ENCODE measurements at regions not wholly inside any gene's neighbourhood (a gene's known extent, or its start where the extent isn't known, plus 50 kb on each side); places are given as distances from the start of the nearest gene placed in this dataset.

DNA sequence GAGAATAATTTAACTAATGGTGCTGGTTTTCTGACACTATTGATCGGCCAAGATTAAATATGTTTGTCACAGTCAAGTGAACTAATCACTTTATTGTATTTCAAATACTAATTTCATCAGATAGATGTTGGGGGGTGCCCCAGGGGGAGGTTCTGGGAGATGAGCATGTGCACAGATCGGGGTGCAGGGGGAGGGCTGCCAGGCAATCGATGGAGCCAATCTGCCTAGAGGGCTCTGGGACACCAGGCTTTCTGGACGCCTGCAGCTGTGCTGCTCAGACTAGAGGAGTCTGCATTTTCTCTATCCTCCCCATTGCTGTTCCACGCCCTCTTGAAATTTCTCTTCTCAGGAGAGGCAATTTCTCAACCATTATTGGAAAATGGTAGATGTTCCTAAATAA, 100.0 kb upstream of the ALDH1B1 start:
- DNase-seq (no peak), ATAC-seq (no peak)
- intact Hi-C loops (cut with DNase I) = loop anchor here in 1 of 2 donors (10.0 kb wide), 2 partner anchors 58 to 62 kb away; no protein-coding TSS in a partner anchor

DNA sequence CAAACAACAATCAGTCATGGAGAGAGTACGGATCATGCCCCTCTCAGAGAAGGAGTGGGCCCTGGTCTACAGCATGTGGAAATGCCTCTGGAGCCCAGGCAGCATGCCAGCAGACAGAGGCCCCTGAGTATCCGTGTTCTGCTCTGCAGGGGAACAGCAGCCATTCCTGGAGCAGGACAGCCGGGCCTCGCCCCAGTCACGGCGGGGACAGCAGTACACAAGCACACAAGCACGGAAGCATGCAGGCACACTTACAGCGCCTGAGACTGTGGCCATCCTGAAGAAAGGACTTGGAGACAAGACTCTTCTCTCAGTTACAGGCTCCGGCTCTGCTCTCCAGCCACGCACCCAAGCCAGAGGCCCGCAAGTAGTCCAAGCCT, 102.6 kb upstream of the ALDH1B1 start:
- ATAC-seq (no peak), DNase-seq (no peak)
- intact Hi-C loops (cut with DNase I) = loop anchor here in 1 of 2 donors (10.0 kb wide), 2 partner anchors 55 to 65 kb away; no protein-coding TSS in a partner anchor

DNA sequence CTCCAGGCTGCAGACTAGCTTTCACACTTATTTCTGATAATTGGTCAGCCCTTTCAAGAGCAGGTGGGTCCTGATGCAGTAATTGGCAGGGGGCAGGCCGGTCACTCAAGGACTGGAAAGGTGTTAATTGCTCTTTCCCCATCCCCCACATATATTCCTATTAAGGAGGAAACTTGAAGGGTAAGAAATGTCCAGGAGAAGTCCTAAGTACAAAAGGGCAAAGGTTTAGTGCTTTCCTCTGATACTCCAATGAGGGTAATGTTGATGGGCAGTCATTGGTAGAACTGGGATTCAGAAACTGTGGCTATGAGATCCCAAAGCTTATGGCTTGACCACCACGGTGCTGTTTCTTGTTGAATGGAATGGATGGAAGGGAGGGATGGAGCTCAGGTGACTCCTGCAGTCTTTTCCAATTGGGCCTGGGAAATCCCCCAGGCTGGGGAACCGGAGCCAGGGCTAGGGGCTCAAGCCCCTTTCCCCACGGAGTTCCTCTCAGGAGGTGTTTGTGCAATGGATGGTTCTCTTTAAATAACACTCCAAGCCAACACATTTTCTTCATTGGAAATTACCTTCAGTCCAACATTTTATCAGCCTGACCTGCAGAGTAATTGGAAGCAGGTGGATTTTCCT, 103.2 kb upstream of the ALDH1B1 start:
- intact Hi-C loops (cut with DNase I) = no loop called here
- DNase-seq (no peak), ATAC-seq (no peak)

DNA sequence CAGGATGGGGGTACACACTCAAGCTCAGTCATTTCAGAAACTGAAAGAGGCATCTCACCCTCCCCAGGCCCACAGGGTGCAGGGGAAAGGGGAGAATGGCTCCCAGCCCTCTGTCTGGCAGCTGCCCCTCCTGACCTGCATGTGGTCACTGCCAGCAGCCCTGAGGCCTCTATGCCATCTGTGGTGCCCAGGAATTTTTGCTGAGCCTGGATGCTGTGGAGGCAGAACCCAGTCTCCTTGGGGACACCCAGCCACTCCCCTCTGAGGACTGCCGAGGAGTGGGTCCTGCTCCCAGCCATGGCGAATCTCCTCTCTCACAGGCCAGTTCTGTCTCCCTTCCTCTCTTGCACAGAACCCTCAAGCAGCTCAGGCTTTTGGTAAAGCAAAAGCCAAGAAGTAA, 104.0 kb upstream of the ALDH1B1 start:
- ATAC-seq = no peak
- intact Hi-C loops (cut with DNase I) = no loop called here
- DNase-seq = no peak

DNA sequence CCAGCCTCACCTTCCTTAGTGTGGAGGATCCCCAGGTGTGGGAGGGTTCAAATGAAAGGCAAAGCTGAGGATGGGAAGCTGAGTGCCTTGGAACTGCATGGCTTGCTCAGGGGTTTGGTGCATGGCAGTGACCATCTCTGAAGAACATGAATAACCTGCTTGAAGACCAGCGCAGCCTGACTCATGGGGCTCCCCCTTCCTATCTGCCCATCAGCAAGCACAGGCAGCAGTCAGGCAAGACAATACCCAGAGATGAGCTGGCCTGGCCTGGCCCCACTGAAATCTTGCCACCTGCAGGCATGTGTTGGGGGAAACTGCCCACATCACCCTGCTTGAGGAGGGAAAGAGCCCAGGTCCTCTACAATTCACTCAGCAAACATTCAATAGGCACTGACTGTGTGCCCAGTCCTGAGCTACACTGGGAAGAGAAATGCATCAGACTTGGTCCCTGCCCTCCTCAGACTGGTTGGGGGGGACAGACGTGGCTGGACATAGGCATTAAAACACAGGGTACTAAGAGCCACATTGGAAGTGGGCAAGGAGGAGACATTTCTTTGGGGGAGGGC, 105.0 kb upstream of the ALDH1B1 start:
- DNase-seq = no peak
- ATAC-seq = no peak
- intact Hi-C loops (cut with DNase I) = no loop called here

DNA sequence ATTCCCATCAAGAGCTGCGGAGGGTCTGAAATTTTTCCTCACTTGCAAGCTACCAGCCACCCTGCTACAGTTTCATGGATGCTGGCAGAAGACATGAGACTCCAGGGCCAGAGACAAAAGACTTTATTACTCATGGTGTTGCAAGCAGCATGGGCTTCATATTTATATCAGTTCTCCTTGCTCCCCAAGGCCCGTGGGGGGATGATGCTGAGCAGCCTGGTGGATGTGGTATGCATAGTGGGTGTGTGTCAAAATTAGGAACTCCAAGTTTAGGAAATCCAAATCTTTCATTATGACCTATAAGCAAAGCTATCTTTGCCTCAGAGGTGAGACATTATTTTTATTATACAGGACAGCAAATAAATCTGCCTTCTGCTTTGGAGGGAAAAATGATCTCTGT, 105.7 kb upstream of the ALDH1B1 start:
- DNase-seq = no peak
- intact Hi-C loops (cut with DNase I) = no loop called here
- no peak for ATAC-seq

DNA sequence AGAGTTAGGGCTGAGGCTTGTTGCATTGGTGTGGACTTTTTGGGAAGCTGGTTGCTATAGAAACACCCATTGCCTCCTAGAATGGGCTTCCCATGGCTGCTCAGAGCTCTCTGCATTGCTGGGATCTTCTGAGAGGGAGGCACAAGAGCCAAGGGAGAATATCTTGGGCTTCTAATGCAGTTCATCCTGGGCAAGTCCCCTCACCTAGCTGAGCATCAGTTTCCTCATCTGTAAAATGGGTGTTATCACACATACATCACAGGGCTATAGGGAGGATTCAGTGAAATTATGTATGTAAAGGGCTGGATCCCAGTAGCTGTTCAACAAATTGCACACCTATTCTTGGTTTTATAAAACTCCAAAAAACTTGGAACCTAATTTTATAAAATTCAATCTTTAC, 106.1 kb upstream of the ALDH1B1 start:
- ATAC-seq = no peak
- no peak for DNase-seq
- intact Hi-C loops (cut with DNase I) = no loop called here

DNA sequence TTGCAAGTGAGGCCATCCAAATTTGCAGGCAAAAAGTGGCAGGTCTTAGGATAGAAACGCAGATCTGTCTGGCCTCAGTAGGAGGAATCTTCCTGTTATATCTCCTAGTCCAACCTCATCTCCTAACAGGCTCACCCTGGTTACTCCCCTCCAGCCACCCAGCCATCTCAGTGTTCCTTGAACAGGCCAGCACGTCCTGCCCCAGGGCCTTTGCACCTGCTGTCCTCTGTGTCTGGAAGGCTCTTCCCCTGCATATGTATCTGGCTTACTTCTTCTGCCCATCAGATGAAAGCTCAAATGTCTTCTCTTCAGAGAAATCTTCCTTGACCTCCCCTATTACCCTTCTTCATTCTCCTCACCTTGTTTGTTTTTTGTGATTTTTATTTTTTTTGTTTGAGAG, 107.3 kb upstream of the ALDH1B1 start:
- intact Hi-C loops (cut with DNase I) = no loop called here

DNA sequence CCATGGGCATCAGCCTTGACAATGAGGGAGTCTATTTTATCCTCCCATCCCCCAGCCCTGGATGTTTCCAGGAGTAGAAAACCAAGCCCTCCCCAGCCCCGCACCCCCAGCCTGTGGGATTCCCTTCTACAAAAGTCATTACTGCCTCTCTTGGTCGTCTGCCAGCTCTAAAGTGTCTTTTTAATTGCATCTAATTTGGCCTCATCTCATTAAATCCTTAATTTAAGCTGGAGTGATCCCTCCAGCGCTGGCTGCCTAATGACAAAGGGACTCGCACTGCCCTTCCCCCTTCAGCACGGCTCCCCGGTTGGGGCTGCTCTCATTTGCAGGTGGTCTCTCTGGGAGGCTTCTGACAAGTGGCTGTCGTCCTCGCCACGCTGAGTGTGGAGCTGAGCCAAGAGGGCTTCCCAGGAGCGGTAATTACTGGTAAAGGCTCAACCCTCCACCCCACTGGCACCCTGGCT, 107.9 kb upstream of the ALDH1B1 start:
- ATAC-seq (no peak), DNase-seq (no peak)
- intact Hi-C loops (cut with DNase I) = no loop called here

More for the DNA sequence above, 107.3 kb upstream of the ALDH1B1 start:
- ATAC-seq (no peak), DNase-seq (no peak)

DNA sequence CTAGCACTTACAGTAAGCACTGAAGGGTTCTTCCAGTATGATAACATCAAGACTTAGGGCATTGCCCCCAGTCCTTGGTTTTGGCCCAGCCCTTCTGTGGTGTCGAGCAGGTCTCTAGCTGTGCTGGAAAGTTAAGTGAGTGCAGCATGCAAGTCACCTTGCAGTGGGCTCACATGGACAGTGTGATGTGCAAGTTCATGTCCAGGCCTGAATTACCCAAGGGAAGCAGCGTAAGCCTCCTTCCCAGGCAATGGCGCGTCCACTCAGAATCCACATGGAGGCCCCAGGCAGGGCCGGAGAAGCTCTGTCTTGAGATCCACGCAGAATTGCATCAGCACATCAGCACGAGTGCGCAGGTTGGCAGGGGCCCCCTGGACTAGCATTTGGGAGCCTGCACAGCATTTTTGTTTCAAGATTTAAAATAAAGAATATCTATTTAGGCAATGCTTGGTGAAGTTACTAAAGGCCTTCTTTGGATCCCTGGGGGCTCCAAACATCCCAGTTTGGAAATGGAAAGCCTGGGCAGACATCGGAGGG, 108.4 kb upstream of the ALDH1B1 start:
- intact Hi-C loops (cut with DNase I) = no loop called here
- DNase-seq (no peak), ATAC-seq (no peak)

DNA sequence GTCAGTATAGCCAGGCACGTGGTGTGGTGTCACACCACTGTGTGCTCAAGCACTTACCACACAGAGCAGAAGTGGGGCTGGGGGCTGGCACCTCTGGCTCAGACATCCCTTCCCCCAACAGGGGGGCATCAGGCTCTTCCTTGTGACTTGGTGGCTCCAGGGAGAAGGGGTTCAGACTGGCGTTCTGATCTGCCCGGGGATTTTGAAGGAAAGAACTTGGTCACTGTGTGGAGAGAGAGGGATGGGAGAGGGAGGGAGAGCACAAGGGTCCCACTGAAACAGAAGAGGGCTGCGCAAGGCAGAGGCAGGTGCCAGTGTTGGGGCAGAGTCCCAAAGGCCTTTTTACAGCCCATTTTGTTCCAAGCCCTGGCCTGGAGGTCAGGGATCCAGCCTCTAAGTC, 109.7 kb upstream of the ALDH1B1 start:
- intact Hi-C loops (cut with DNase I) = no loop called here
- no peak for ATAC-seq
- no peak for DNase-seq

DNA sequence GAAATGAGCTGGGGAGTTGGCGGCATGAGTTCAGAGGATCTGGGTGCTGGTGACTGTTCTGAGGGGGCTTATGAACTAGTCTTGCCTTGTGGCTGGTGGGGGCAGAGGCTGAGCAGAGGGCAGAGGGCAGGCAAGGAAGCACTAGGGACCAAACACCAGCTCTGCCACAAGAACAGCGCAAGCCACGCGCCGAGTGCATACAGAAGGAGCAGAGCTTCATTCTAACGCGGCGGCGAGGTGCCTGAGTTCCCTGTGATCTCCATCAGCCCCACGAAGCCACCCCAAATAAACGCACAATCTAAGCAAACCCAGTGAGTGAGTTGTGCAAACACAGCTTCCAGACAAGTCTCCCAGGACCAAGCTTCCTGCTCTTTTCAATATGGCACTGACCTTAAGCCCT, 110.6 kb upstream of the ALDH1B1 start:
- DNase-seq (no peak), ATAC-seq (no peak)
- intact Hi-C loops (cut with DNase I) = no loop called here

DNA sequence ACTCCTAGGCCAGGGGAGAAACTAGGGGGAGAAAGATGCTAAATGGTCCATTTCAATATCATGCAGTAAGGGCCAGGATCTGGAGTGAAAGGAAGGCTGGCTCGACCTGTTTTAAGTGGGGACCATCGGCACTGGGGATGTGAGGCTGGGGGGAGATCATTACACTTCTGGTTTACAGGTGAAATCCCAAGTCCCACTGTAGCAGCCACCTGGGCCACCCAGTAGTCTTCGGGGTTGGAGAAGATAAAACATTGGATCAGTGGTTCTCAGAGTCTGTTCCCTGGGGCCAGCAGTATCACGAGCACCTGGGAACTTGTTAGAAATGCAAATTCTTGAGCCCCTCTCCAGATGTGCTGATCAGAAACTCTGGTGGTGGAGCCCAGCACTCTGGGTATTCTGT, 111.3 kb upstream of the ALDH1B1 start:
- DNase-seq (no peak), ATAC-seq (no peak)
- intact Hi-C loops (cut with DNase I) = no loop called here

DNA sequence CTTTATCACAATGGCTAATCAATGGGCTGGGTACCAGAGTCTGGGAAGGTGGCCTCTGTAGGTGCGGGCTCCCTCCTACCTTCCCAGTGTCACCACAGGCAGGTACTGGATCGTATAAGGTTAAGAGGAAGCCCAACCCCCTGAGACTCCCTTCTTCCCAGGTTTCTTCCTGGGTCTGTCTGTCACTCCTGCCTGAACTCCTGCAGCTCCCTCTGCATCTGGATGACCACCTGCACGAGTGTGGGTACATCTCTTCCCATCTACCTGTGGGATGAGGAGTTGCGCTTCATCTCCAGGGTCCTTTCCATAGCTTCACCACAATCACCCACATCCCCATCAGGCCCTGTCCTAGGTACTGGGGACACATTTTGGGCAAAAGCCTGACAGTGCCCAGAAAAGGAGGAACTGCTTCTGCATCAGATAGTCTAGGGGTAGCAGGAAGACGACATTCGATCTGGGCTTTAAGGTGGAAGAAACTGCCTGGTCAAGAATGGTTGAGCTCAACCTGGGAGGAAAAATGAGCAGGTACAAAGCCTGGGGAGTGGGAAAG, 112.2 kb upstream of the ALDH1B1 start:
- DNase-seq (no peak), ATAC-seq (no peak)

DNA sequence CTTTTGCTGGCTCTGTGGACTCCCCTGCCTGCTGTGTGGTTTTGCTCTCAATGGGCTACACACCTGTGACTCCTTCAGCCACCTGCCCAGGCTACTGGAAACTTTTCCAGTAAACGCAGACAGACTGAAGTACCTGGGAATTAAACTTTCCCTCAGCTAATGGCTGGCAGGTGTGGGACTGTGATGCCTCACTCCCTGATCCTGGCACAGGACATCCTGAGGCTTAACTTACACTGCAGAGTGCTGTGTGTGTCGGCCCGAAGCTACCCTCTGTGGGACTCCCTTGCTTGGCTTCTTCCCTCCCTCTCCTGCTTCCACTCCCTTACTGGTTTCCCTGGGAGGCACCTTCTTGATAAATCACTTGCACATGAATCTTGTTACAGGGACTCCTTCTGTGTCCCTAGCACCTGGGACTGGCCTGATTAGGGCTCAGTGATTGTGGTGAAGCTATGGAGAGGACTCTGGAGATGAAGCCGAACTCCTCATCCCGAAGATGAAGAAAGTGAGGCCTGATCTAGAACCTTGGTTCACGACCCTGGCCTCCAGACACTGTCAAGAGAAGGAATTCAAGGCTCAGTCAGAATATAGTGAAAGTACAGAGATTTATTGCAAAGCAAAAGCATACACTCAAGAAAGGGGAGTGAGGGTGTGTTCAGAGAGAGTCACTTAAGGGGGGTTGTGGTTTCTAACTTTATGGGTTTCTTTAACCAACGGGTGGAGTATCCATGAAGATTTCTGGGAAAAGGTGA, 113.4 kb upstream of the ALDH1B1 start:
- DNase-seq (no peak), ATAC-seq (no peak)
- intact Hi-C loops (cut with DNase I) = no loop called here

More for the DNA sequence above, 112.2 kb upstream of the ALDH1B1 start:
- intact Hi-C loops (cut with DNase I) = no loop called here

DNA sequence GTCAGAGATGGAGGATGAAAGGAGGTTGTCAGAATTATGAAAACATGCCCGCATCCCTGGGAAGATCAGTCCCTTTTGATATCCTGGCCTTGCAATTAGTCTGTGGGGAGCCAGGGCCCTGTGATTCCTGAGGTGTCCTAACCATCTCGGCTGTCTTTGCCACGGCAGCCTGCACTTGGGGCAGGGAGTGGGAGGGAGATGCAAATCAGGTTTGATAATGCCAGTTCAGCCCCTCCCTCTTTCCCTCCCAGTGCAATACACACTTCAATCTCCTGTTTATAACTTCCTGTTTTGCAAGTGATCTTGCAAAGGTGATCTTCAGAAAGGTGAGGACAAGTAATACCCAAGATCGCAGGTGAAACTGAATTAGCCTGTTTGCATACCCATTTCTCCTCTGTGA, 114.0 kb upstream of the ALDH1B1 start:
- no peak for ATAC-seq
- intact Hi-C loops (cut with DNase I) = no loop called here
- no peak for DNase-seq

DNA sequence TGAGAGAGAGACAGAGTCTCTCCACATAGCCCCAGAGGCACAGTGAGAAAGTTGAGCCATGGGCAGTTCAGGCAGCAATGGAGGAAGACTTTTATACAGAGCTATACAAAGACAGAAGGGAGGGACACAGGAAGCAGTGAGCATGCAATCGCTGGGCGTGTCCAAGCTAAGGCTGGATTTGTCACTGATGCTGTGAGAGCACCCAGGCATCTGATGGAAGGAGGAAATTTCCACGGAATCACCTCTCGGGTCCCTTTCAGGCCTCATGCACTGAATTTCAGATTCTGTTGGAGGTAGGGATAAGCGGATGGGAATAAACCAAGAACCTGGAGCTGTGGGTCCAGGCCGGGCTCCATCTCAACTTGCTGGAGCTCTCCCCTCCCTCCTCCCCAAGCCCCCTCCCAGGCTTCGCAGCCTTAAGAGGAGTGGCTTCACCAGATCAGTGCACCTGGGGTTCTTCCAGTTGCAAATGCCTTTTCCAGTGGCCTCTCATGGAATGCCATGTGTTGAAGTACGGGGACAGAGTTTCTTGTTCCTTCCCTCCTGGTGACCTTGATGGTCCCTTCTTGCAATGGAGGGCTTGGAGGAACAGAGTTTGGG, 114.8 kb upstream of the ALDH1B1 start:
- intact Hi-C loops (cut with DNase I) = no loop called here
- ATAC-seq (no peak), DNase-seq (no peak)

DNA sequence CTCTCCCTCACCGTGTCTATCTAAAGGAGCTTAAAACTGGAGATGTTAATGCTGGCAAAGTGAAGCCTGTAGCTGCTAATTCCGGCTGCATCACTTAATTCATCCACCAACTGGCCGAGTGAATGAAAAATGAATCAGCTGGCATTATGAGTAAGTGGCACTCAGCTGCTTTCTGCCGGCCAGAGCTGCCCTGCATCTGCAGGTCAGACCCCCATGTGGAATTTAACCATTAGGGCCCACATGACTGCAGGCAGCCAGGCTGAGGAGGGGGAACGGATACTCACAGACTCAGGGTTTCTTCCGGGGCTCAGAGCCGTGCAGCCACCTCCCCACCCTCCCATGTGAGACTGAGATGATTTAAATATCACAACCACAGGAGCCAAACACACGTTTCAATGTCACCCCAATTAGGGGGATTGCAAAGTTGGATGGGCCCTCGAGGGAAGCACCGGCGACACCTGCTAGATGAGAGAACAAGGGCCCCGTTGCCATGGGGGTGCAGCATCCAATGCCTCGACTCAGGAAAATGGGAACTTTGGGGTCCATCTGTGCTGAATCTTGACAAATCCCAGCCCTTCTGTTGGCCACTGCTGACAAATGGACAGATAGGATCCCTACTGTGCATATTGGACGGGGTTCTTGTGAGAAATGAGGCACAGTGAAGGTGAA, 115.6 kb upstream of the ALDH1B1 start:
- DNase-seq = no peak
- intact Hi-C loops (cut with DNase I) = no loop called here
- no peak for ATAC-seq

DNA sequence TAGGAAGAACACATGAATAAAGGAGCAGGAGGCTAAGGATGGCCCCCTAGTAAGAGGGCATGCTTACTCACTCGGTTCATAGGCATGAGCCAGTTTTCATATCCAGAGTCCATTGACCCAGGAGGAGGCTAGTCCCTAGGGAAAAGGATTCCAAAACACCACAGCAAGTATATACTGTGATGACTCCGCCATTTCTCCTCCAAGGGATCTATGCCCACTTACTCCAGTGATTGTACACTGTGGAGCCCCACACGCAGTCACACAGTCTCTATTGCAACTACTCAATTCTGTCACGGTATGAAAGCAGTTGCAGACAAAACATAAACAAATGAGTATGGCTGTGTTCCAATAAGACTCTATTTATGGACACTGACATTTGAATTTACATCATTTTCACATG, 117.7 kb upstream of the ALDH1B1 start:
- intact Hi-C loops (cut with DNase I) = no loop called here
- DNase-seq = no peak
- ATAC-seq = no peak

Measured in left cardiac atrium (tissue), 4 donors.